Erythroblast (primary cell): ENCODE measurements at regions not wholly inside any gene's neighbourhood (a gene's known extent, or its start where the extent isn't known, plus 50 kb on each side); places are given as distances from the start of the nearest gene placed in this dataset.

Source experiments
- GATA1 ChIP-seq: IDR thresholded peaks from 2 replicates; pipeline ENCODE4 v1.6.1; 2011; ENCODE audit warnings: low read depth, mild to moderate bottlenecking, control low read depth, low read length, moderate library complexity
- POLR2A ChIP-seq: IDR thresholded peaks from 2 replicates; pipeline ENCODE4 v1.6.1; 2011; ENCODE audit warnings: mild to moderate bottlenecking, low read length

DNA sequence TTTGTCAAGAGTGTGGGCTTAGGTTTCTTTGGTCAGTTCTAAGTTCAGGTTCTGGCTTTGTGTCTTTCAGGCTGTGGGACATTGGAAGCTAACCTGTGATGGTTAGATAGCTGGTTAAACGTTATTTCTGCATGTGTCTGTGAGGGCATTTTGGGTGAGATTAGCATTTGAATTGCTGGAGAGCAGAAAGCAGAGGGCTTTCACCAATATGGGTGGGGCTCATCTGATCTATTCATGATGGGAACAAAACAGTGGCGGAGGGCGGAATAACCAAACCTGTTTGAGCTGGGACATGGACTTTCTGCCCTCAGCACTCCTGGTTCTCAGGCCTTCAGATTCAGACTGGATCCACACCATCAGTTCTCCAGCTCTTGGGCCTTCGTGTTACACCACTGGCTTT lies 195.4 kb downstream of the KLF13 start:
- no peak for TF ChIP-seq POLR2A
- no peak for TF ChIP-seq GATA1
